A673 (cell line): ENCODE measurements at regions not wholly inside any gene's neighbourhood (a gene's known extent, or its start where the extent isn't known, plus 50 kb on each side); places are given as distances from the start of the nearest gene placed in this dataset.

Experiments used
- BruUV-seq: library from RNA; stranded (reverse); fragments of 400-500 nt; replicated peaks from 2 replicates; lab custom pipeline; 2021; lab: Mats Ljungman, UMichigan
- CTCF ChIA-PET: fragments of 300-600 bp; sonication (Branson Sonifier 250); formaldehyde crosslinking; loops from one replicate; lab custom pipeline; 2022; ENCODE audit warnings: antibody characterized with exemption; lab: Charles Lee
- POLR2A ChIA-PET: fragments of 300-600 bp; sonication (Branson Sonifier 250); formaldehyde crosslinking; loops from one replicate; lab custom pipeline; 2022; ENCODE audit warnings: antibody characterized with exemption; ENCODE audit not compliant: low non-redundant PET; lab: Charles Lee
- DNase-seq: peaks from one replicate; pipeline ENCODE4 v3.0.0-alpha.2; 2015; ENCODE audit warnings: low spot score
- H3K27ac ChIP-seq: fragments of 200-600 bp; sonication (generic); 2 replicates; pipeline ENCODE4 v1.5.1; 2016; ENCODE audit warnings: mixed run types, low read depth, mild to moderate bottlenecking, mixed read lengths, antibody characterized with exemption, low read length; ENCODE audit not compliant: poor library complexity, severe bottlenecking
- H3K27me3 ChIP-seq: fragments of 200-600 bp; sonication (generic); replicated peaks from 2 replicates; pipeline ENCODE4 v1.6.1; 2017; ENCODE audit warnings: mixed run types, low read depth, mild to moderate bottlenecking, mixed read lengths, antibody characterized with exemption, low read length; ENCODE audit not compliant: insufficient read depth, poor library complexity
- H3K36me3 ChIP-seq: fragments of 200-600 bp; sonication (generic); 2 replicates; pipeline ENCODE4 v1.6.1; 2016; ENCODE audit warnings: mixed run types, mild to moderate bottlenecking, mixed read lengths, antibody characterized with exemption, low read length; ENCODE audit not compliant: insufficient read depth, poor library complexity, severe bottlenecking
- H3K4me1 ChIP-seq: fragments of 200-600 bp; sonication (generic); 2 replicates; pipeline ENCODE4 v1.6.1; 2017; ENCODE audit warnings: mixed run types, mild to moderate bottlenecking, mixed read lengths, antibody characterized with exemption, low read length; ENCODE audit not compliant: insufficient read depth, poor library complexity, severe bottlenecking
- H3K4me3 ChIP-seq: fragments of 200-600 bp; sonication (generic); 2 replicates; pipeline ENCODE4 v1.5.1; 2016; ENCODE audit warnings: low read depth, mixed run types, mild to moderate bottlenecking, mixed read lengths, low read length; ENCODE audit not compliant: poor library complexity, severe bottlenecking
- H3K9me3 ChIP-seq: fragments of 200-600 bp; sonication (generic); 2 replicates; pipeline ENCODE4 v1.6.1; 2016; ENCODE audit warnings: mixed run types, low read depth, mild to moderate bottlenecking, mixed read lengths, antibody characterized with exemption, low read length; ENCODE audit not compliant: poor library complexity, severe bottlenecking
- EZH2 ChIP-seq: fragments of 200-600 bp; sonication (generic); IDR thresholded peaks from 2 replicates; pipeline ENCODE4 v1.6.1; 2017; ENCODE audit warnings: borderline replicate concordance, low read depth, mild to moderate bottlenecking, mixed read lengths, antibody characterized with exemption, low read length; ENCODE audit not compliant: poor library complexity, severe bottlenecking
- intact Hi-C: fragments of 100-400 bp; cut with micrococcal nuclease; formaldehyde crosslinking; loops from one replicate; pipeline ENCODE4 v1.10.0; 2022; ENCODE audit not compliant: unreplicated experiment
- TF ChIP-seq, protein P1 (sequence below): fragments of 300-800, 200-600 bp; sonication (generic); conservative IDR thresholded peaks from 2 replicates; pipeline ENCODE4 v1.5.1; 2017; ENCODE audit warnings: low read depth, mild to moderate bottlenecking, antibody characterized with exemption, low read length, moderate library complexity, mixed read lengths

DNA sequence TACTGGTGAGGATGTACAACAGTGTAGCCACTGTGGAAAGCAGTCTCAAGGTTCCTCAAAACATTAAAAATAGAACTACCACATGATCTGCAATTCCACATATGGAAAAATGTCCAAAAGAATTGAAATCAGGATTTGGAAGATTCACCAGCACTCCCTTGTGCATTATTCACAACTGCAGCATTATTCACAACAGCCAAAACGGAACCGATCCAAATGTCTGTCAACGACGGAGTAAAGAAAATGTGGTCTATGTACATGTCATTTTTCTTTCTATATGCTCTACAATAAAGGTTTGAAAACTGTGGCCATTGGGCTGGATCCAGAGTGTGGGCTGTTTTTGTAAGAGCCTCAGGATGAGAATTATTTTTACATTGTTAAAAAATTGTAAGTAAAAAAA lies 1206.1 kb upstream of the CELF2 start:
- no peak for TF ChIP-seq EZH2
- TF ChIP-seq, protein P1, sequence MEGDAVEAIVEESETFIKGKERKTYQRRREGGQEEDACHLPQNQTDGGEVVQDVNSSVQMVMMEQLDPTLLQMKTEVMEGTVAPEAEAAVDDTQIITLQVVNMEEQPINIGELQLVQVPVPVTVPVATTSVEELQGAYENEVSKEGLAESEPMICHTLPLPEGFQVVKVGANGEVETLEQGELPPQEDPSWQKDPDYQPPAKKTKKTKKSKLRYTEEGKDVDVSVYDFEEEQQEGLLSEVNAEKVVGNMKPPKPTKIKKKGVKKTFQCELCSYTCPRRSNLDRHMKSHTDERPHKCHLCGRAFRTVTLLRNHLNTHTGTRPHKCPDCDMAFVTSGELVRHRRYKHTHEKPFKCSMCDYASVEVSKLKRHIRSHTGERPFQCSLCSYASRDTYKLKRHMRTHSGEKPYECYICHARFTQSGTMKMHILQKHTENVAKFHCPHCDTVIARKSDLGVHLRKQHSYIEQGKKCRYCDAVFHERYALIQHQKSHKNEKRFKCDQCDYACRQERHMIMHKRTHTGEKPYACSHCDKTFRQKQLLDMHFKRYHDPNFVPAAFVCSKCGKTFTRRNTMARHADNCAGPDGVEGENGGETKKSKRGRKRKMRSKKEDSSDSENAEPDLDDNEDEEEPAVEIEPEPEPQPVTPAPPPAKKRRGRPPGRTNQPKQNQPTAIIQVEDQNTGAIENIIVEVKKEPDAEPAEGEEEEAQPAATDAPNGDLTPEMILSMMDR, result no peak
- Histone ChIP-seq H3K36me3 (no peaks in the 10 kb centered on the region), H3K27ac (no peak overlapping the region), H3K4me1 (no peaks in the 10 kb centered on the region), H3K27me3 (no peaks in the 10 kb centered on the region), H3K4me3 (no peak overlapping the region), H3K9me3 (no peaks in the 10 kb centered on the region)
- ChIA-PET CTCF (no interaction called here), POLR2A (no interaction called here)
- intact Hi-C loops, result no loop called here
- DNase-seq, result no peak
- no TSS peak for BruUV-seq

GRCh38 chr10:9814285-9814864 lies 1203.3 kb upstream of the CELF2 start:
- Histone ChIP-seq H3K9me3 (peaks cover 6% of the 10 kb centered on the region), H3K27ac (no peak overlapping the region), H3K4me3 (no peak overlapping the region), H3K36me3 (no peaks in the 10 kb centered on the region), H3K4me1 (no peaks in the 10 kb centered on the region), H3K27me3 (no peaks in the 10 kb centered on the region)
- no TSS peak for BruUV-seq
- ChIA-PET POLR2A (no interaction called here), CTCF (no interaction called here)
- DNase-seq, result no peak
- TF ChIP-seq, protein P1, result no peak
- TF ChIP-seq EZH2, result no peak
- intact Hi-C loops, result no loop called here

DNA sequence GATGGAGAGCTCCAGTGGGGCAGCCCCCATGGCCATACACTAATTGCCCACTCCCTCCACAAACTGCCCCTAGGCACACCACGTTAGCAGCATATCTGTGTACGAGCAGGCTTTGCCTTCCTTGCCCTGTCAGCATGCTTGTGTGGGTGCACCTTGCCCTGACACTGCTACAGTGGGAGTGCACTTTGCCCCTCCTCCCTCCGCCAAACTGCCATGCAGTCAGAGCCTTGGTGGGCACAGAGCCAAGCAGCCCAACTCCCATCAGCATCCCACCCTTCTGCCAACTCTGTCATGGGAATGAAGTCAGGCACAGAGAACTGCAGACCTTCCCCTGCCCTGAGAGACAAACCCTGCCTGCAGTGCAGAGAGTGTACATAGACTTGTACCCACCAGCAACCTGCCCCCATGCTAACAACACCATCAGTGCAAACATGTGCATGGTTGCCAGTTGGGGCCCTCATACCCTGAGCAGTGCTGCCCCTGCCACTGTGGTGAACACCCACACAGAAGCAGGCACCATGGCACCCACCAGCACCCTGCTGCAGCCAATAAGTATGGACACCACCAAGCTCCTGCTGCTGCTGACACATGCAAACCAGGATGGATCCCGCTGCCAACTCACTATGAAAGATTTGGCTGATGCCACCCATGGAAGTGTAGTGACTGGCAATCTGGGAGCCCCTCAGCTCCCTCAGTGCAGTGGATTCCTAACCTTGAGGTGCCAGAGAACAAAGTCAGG lies 1197.7 kb upstream of the CELF2 start:
- H3K27ac ChIP-seq, result no peak overlapping the region
- ChIA-PET POLR2A (no interaction called here), CTCF (no interaction called here)
- no peak for DNase-seq
- no peak for TF ChIP-seq EZH2
- TF ChIP-seq, protein P1, result no peak
- no peaks in the 10 kb centered on the region for H3K27me3 ChIP-seq
- no TSS peak for BruUV-seq
- no peaks in the 10 kb centered on the region for H3K36me3 ChIP-seq
- peaks cover 6% of the 10 kb centered on the region for H3K9me3 ChIP-seq
- intact Hi-C loops, result no loop called here
- H3K4me1 ChIP-seq, result no peaks in the 10 kb centered on the region
- H3K4me3 ChIP-seq, result no peak overlapping the region
